SH-SY5Y (cell line): ENCODE measurements at regions not wholly inside any gene's neighbourhood (a gene's known extent, or its start where the extent isn't known, plus 50 kb on each side); places are given as distances from the start of the nearest gene placed in this dataset.

ENCODE experiments used
- GATA2 ChIP-seq: IDR thresholded peaks from 2 replicates; pipeline ENCODE4 v1.6.1; 2011; ENCODE audit warnings: mild to moderate bottlenecking, low read depth, low read length
- GATA3 ChIP-seq: IDR thresholded peaks from 2 replicates; pipeline ENCODE4 v1.6.1; 2011; ENCODE audit warnings: low read depth, mild to moderate bottlenecking, low read length, moderate library complexity

- TF ChIP-seq GATA3, result no peak
- TF ChIP-seq GATA2, result no peak
These were observed 126.5 kb upstream of the NRIP1 start for GRCh38 chr21:15191342-15191741.
